Ureter (tissue), 1 donor: ENCODE measurements at regions not wholly inside any gene's neighbourhood (a gene's known extent, or its start where the extent isn't known, plus 50 kb on each side); places are given as distances from the start of the nearest gene placed in this dataset.
"Not testable (repeated sequence)": the region's sequence is repeated elsewhere in the genome, so short reads cannot be mapped to it uniquely, and the experiment has no call there.

ENCODE experiments used
- DNase-seq: peaks from one replicate; pipeline ENCODE4 v3.0.0-alpha.2; 2020; ENCODE audit warnings: low spot score
- donor health status: DM: yes; HTN: yes; CAD: no.

GRCh38 chr4:66164869-66165268 lies 494.6 kb upstream of the EPHA5 start:
- DNase-seq: no peak

GRCh38 chr4:66160606-66161005 lies 490.3 kb upstream of the EPHA5 start:
- no peak for DNase-seq

- DNase-seq: no peak
Observed at GRCh38 chr4:66157594-66157993, 487.3 kb upstream of the EPHA5 start.

- no peak for DNase-seq
Observed at GRCh38 chr4:66130042-66130441, 459.8 kb upstream of the EPHA5 start.

GRCh38 chr4:66123831-66124413 lies 453.6 kb upstream of the EPHA5 start:
- DNase-seq: no peak

GRCh38 chr4:66123190-66123589 lies 452.9 kb upstream of the EPHA5 start:
- no peak for DNase-seq

- not testable (repeated sequence) for DNase-seq
Observed at GRCh38 chr4:66115231-66115630, 444.9 kb upstream of the EPHA5 start.

GRCh38 chr4:66108898-66109297 lies 438.6 kb upstream of the EPHA5 start:
- no peak for DNase-seq

GRCh38 chr4:66097218-66097617 lies 426.9 kb upstream of the EPHA5 start:
- no peak for DNase-seq

- DNase-seq: no peak
Observed at GRCh38 chr4:66095065-66095464, 424.8 kb upstream of the EPHA5 start.

- no peak for DNase-seq
Observed at GRCh38 chr4:66094070-66094469, 423.8 kb upstream of the EPHA5 start.

- no peak for DNase-seq
Observed at GRCh38 chr4:66091786-66092185, 421.5 kb upstream of the EPHA5 start.

GRCh38 chr4:66073961-66074360 lies 403.7 kb upstream of the EPHA5 start:
- no peak for DNase-seq

- DNase-seq: no peak
Observed at GRCh38 chr4:66071911-66072310, 401.6 kb upstream of the EPHA5 start.

GRCh38 chr4:66062921-66063320 lies 392.6 kb upstream of the EPHA5 start:
- DNase-seq: no peak

GRCh38 chr4:66062044-66062443 lies 391.8 kb upstream of the EPHA5 start:
- DNase-seq: no peak

- DNase-seq: no peak
Observed at GRCh38 chr4:66059556-66059955, 389.3 kb upstream of the EPHA5 start.

- DNase-seq: no peak
Observed at GRCh38 chr4:66059136-66059535, 388.8 kb upstream of the EPHA5 start.

- DNase-seq: no peak
Observed at GRCh38 chr4:66055999-66056398, 385.7 kb upstream of the EPHA5 start.

- no peak for DNase-seq
Observed at GRCh38 chr4:66052426-66052825, 382.1 kb upstream of the EPHA5 start.

- no peak for DNase-seq
Observed at GRCh38 chr4:66048861-66049260, 378.6 kb upstream of the EPHA5 start.

- DNase-seq: no peak
Observed at GRCh38 chr4:66045913-66046312, 375.6 kb upstream of the EPHA5 start.

- no peak for DNase-seq
Observed at GRCh38 chr4:66035701-66036100, 365.4 kb upstream of the EPHA5 start.

- no peak for DNase-seq
Observed at GRCh38 chr4:66034671-66035070, 364.4 kb upstream of the EPHA5 start.

GRCh38 chr4:66034262-66034661 lies 364.0 kb upstream of the EPHA5 start:
- no peak for DNase-seq
